GM21526 (cell line): ENCODE measurements at regions not wholly inside any gene's neighbourhood (a gene's known extent, or its start where the extent isn't known, plus 50 kb on each side); places are given as distances from the start of the nearest gene placed in this dataset.

Experiments
- ATAC-seq: cut with Tn5 transposase; IDR thresholded peaks from one replicate; pipeline ENCODE4 v1.9.1; 2021; ENCODE audit warnings: moderate library complexity; ENCODE audit not compliant: unreplicated experiment, low FRiP score

- no peak for ATAC-seq
These were observed 493.2 kb upstream of the KCNMB2 start for GRCh38 chr3:178043084-178043483.

GRCh38 chr3:178044320-178044719, 491.9 kb upstream of the KCNMB2 start:
- no peak for ATAC-seq

- ATAC-seq = no peak
These were observed 488.7 kb upstream of the KCNMB2 start for GRCh38 chr3:178047496-178047895.

DNA sequence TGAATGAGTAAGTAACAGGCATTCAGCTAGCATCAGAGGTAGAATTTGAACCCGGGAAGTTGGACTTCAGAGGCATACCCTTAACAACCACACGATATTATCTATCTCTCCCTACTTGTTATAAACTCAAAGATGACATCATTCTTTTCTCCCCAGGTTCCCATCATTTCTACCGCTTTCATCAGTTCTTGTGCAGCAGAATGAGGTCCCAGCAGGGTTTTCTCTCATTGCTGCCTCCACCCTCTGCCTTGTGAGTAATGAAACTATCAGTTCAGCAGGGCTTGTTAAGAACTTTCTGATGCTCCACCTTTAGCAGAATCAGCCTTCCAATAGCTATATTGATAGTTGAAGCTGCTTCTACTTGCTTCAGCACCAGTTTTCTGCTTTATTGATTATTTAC, 487.5 kb upstream of the KCNMB2 start:
- no peak for ATAC-seq

DNA sequence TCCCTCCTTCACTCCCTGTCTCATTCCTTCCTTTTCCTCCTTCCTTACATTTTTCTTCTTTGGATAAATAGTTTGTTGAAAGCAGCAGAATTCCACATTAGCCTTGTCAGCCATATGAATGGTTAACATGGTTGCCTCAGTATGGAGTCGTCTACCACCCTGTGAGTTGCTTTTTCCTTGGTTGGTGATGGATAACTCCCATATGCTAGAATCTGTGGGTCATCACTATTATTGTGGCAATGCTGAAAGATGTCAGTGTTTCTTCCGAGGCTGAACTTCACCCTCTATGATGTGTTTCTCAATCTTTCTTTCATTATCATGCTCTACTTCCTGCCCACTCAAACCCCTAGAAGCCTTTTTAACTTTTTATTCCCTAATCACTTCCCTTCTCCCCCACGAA, 481.8 kb upstream of the KCNMB2 start:
- no peak for ATAC-seq

- no peak for ATAC-seq
These were observed 480.3 kb upstream of the KCNMB2 start for GRCh38 chr3:178055939-178056338.

DNA sequence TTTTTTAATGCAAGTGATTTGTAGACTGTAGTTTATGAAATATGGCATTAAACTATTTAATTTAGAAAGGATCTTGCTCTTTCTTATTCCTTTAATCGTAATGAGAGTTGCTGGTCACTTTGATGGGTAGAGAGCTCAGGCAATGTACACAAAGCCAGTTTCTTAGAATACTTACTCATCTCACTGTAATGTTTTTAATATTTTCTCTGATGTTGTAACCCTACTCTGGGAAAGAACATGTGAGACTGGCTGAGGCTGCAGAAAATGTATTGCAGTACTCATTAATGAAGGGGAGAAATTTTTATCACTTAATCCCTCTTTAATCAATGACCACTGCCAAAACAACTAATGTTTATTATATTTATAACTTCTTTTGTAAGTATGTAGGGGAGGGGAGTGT, 479.4 kb upstream of the KCNMB2 start:
- ATAC-seq = no peak

GRCh38 chr3:178058629-178059028, 477.6 kb upstream of the KCNMB2 start:
- ATAC-seq = no peak

DNA sequence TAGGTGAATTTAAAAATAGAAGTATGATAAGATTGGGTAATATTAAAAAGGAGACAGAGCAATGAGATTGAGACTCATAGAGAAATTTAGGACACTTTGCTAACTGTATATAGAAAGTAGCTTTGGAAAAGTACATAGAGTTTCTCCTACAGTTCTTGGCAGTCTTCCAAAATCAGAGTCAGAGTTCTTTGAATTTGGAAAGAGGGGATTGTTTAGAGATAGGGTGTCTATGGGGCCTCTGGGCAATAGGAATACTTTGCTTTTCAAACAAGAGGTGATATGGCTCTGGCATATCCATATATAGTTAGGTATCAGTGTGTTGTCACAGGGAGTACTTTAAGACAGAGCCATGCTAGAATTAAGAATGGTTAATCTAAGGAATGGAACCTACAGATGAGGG, 477.1 kb upstream of the KCNMB2 start:
- ATAC-seq = no peak

DNA sequence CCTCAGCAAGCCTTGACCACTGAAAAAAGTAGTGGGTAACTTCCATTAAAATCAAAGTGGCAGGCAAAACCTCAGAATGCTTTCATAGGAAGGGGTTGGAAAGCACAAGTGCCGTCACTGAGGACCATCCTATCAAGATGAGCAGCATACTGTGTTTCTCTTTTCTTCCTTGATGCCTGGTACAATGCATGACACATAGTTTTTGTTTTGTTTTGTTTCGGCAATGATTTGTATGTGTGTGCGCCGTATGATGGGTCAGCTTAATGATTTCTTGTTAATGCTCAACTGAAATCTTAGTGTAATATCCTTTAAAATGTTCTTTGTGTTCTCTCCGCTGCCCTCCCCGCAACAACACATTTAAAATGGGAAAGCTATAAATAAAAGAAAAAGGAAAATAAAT, 476.4 kb upstream of the KCNMB2 start:
- ATAC-seq = no peak

GRCh38 chr3:178060407-178060806, 475.8 kb upstream of the KCNMB2 start:
- ATAC-seq = no peak

- no peak for ATAC-seq
These were observed 474.1 kb upstream of the KCNMB2 start for GRCh38 chr3:178062126-178062525.

GRCh38 chr3:178063461-178063860, 472.8 kb upstream of the KCNMB2 start:
- ATAC-seq = no peak

DNA sequence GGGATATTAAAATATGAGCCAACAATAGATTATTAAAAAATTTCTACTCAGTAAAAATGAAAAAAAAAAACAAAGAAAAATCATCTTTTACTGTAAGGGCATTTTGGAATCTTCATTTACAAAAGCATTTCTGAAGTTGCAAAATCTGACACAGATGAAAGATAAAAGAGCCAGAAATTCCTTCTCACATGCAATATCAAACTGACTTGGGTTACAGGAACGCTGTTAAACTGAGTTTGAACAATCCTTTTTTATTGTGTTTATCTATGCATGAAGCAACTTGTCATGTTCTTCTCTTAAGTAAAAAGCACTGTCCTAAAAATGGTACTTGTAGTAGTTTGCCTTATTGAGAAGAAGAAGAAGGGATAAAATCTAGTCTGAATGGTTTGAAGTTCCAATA, 468.5 kb upstream of the KCNMB2 start:
- ATAC-seq = no peak

- no peak for ATAC-seq
These were observed 463.6 kb upstream of the KCNMB2 start for GRCh38 chr3:178072391-178073305.

- ATAC-seq = no peak
These were observed 462.9 kb upstream of the KCNMB2 start for GRCh38 chr3:178073366-178073765.

DNA sequence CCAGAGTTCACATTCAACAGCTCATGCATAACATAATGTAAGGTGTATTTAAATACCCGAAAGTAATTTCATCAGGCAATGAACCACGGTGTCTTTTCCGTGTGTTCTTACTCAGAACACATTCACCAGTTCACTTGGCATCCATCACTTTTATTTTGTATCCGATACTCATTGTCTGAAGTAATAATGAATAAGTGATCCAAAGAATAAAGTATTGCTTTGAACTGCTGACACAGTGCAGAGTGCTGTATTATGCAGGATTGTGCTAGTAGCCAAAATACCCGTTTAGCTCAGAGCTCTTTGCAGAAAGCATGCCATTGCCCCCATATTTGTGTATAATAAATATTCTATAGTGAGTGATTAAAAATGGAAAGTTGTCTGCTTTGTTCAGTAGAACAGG, 460.9 kb upstream of the KCNMB2 start:
- no peak for ATAC-seq

DNA sequence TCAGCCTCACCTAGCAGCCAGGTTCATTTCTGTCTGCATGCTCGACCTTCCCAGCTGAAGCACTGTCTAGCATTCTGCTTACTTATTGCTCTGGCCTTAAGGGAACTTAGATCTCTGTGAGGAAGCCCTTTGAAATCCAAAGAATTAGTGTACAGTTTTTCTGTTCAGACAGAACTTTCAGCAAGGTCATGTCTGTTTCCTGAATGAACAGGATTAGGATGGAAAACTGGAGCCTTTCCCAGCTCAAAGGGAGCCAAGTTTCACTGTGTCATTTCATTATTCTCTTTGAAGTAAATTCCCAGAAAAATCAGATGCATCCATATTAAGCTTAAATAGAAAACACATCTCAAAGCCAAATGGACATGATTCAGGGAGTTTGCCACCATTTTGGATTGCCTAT, 457.3 kb upstream of the KCNMB2 start:
- no peak for ATAC-seq

DNA sequence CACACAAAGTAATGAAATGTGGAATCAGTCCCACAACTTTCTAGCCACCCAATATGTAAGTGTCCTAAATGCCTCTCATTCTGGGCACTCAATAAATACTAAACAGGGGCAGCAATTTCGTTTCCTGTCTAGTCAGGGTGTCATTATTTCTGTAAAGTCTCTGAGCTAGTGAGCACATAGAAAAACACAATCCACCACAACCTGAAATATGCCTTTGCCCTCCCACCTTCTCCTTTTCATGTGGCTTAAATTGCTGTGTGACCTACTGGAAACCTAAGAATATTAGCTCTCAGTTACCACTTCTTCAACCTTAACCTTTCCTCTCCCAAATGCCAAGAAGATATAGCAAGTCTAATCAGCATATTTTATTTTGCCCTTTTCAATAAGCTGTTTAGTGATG, 456.3 kb upstream of the KCNMB2 start:
- ATAC-seq = no peak

DNA sequence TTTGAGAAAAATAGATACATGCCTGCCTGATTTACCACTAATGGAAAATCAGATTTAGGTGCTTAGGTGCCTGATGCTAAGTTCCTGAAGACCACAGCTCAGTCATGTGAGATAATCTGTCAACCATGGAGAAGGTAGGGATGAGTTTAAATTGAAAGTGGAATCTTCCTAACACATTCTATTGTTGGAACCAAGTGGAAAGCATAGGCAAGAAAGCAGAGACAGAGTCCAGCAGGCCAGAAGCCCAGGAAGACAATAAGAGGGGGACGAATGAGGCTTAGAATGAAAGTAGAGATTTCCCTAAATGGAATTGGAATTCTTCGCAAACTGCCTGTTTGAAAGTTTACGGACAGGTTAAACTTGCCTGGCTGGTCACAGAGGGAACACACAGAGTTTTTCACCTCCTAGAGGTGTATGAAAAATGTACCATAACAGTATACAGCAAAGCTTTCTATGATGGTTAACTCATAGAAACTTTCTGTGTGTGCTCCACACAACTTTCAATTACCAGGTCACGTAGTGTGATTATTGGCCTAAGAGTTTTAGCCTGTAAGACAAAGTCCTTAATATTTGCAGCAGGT, 453.8 kb upstream of the KCNMB2 start:
- ATAC-seq = no peak

- ATAC-seq = peak; percentile 54
These were observed 452.1 kb upstream of the KCNMB2 start for GRCh38 chr3:178083906-178084866.
